Liver (tissue), 8 donors: ENCODE measurements at regions not wholly inside any gene's neighbourhood (a gene's known extent, or its start where the extent isn't known, plus 50 kb on each side); places are given as distances from the start of the nearest gene placed in this dataset.

Experiments used
- DNase-seq: peaks from one replicate; pipeline ENCODE4 v3.0.0-alpha.2; 2017; ENCODE audit warnings: low spot score
- H3K27ac ChIP-seq, 2 donors: one replicate each; pipeline ENCODE4 v1.7.0; 2013; ENCODE audit warnings: inconsistent platforms in 2 of 2, low read length in 2 of 2, control low read depth in 1 of 2, low read depth in 1 of 2, mild to moderate bottlenecking in 1 of 2
- H3K27me3 ChIP-seq, 4 donors: one replicate each; pipeline versions ENCODE4 v1.6.1 to v1.7.0; 2013; ENCODE audit warnings: low read length in 3 of 4, inconsistent platforms in 1 of 4, mild to moderate bottlenecking in 1 of 4, moderate library complexity in 1 of 4; ENCODE audit not compliant: control insufficient read depth in 4 of 4, insufficient read depth in 4 of 4
- H3K36me3 ChIP-seq, 4 donors: one replicate each; pipeline versions ENCODE4 v1.6.1 to v1.7.0; 2013; ENCODE audit warnings: low read length in 3 of 4, mild to moderate bottlenecking in 3 of 4, low read depth in 1 of 4, moderate library complexity in 1 of 4; ENCODE audit not compliant: control insufficient read depth in 4 of 4, insufficient read depth in 3 of 4
- H3K4me1 ChIP-seq, 4 donors: one replicate each; pipeline versions ENCODE4 v1.6.1 to v1.7.0; 2013; ENCODE audit warnings: low read length in 3 of 4, mild to moderate bottlenecking in 3 of 4, moderate library complexity in 1 of 4; ENCODE audit not compliant: control insufficient read depth in 4 of 4, insufficient read depth in 4 of 4
- H3K4me3 ChIP-seq, 3 donors: one replicate each; pipeline versions ENCODE4 v1.6.1 to v1.7.0; 2013; ENCODE audit warnings: low read length in 3 of 3, control low read depth in 1 of 3, low read depth in 1 of 3, mild to moderate bottlenecking in 1 of 3
- H3K9ac ChIP-seq, 2 donors: one replicate each; pipeline ENCODE4 v1.7.0; 2013; ENCODE audit warnings: low read length in 2 of 2, mild to moderate bottlenecking in 2 of 2, moderate library complexity in 2 of 2, control low read depth in 1 of 2, low read depth in 1 of 2
- H3K9me3 ChIP-seq, 4 donors: one replicate each; pipeline versions ENCODE4 v1.6.1 to v1.7.0; 2013; ENCODE audit warnings: low read length in 3 of 4; ENCODE audit not compliant: control insufficient read depth in 4 of 4
- ATF3 ChIP-seq: IDR thresholded peaks from 2 replicates; pipeline ENCODE4 v1.6.1; 2016; ENCODE audit warnings: antibody characterized with exemption
- CTCF ChIP-seq: fragments of 150-350 bp; IDR thresholded peaks from 2 replicates; pipeline ENCODE4 v1.5.1; 2017; ENCODE audit warnings: improper control_type of control experiment, low read depth, low read length; ENCODE audit not compliant: missing input control
- EGR1 ChIP-seq, 2 donors: IDR thresholded peaks; 2 replicates each; pipeline ENCODE4 v1.6.1; 2016 to 2018; ENCODE audit warnings: antibody characterized with exemption in 2 of 2, low read depth in 2 of 2
- FOXA1 ChIP-seq: IDR thresholded peaks from 2 replicates; pipeline ENCODE4 v1.6.1; 2016; ENCODE audit warnings: antibody characterized with exemption
- FOXA2 ChIP-seq: IDR thresholded peaks from 2 replicates; pipeline ENCODE4 v1.6.1; 2016; ENCODE audit warnings: antibody characterized with exemption
- GABPA ChIP-seq, 2 donors: IDR thresholded peaks in 1 of 2; conservative IDR thresholded peaks in 1 of 2; 2 replicates each; pipeline ENCODE4 v1.6.1; 2016; ENCODE audit warnings: antibody characterized with exemption in 2 of 2, mild to moderate bottlenecking in 1 of 2, moderate library complexity in 1 of 2
- HNF4A ChIP-seq, 2 donors: conservative IDR thresholded peaks; 2 replicates each; pipeline ENCODE4 v1.6.1; 2016; ENCODE audit warnings: antibody characterized with exemption in 2 of 2, mild to moderate bottlenecking in 2 of 2
- HNF4G ChIP-seq: IDR thresholded peaks from 2 replicates; pipeline ENCODE4 v1.6.1; 2016; ENCODE audit warnings: antibody characterized with exemption
- JUND ChIP-seq, 2 donors: IDR thresholded peaks; 2 replicates each; pipeline ENCODE4 v1.6.1; 2016; ENCODE audit warnings: antibody characterized with exemption in 2 of 2
- MAX ChIP-seq: IDR thresholded peaks from 2 replicates; pipeline ENCODE4 v1.6.1; 2016; ENCODE audit warnings: antibody characterized with exemption
- NR2F2 ChIP-seq: IDR thresholded peaks from 2 replicates; pipeline ENCODE4 v1.6.1; 2016; ENCODE audit warnings: antibody characterized with exemption
- RAD21 ChIP-seq, 2 donors: IDR thresholded peaks; 2 replicates each; pipeline ENCODE4 v1.6.1; 2016; ENCODE audit warnings: antibody characterized with exemption in 2 of 2, mild to moderate bottlenecking in 2 of 2
- REST ChIP-seq: IDR thresholded peaks from 2 replicates; pipeline ENCODE4 v1.6.1; 2016; ENCODE audit warnings: antibody characterized with exemption, mild to moderate bottlenecking
- RXRA ChIP-seq, 2 donors: IDR thresholded peaks; 2 replicates each; pipeline ENCODE4 v1.6.1; 2017 to 2018; ENCODE audit warnings: antibody characterized with exemption in 2 of 2, mild to moderate bottlenecking in 1 of 2
- SP1 ChIP-seq: IDR thresholded peaks from 2 replicates; pipeline ENCODE4 v1.6.1; 2018; ENCODE audit warnings: antibody characterized with exemption, mild to moderate bottlenecking
- TAF1 ChIP-seq: conservative IDR thresholded peaks from 2 replicates; pipeline ENCODE4 v1.6.1; 2016; ENCODE audit warnings: antibody characterized with exemption, mild to moderate bottlenecking
- YY1 ChIP-seq: IDR thresholded peaks from 2 replicates; pipeline ENCODE4 v1.6.1; 2016; ENCODE audit warnings: antibody characterized with exemption, mild to moderate bottlenecking
- ZBTB33 ChIP-seq: IDR thresholded peaks from 2 replicates; pipeline ENCODE4 v1.6.1; 2016; ENCODE audit warnings: antibody characterized with exemption
- WGBS: extraction: QIAGEN DNeasy Blood & Tissue Kit; methylation state at CpG from one replicate; pipeline ENCODE4 v1.1.7; 2013; 5-methylcytosine and 5-hydroxymethylcytosine counted together
- donor health status: healthy.
- donor health status: healthy.
- donor health status: healthy.
- donor health status: healthy.
- donor health status: healthy.

- Histone ChIP-seq H3K9me3 (no peaks in the 10 kb centered on the region), H3K4me1 (no peaks in the 10 kb centered on the region), H3K4me3 (no peak overlapping the region), H3K9ac (no peak overlapping the region), H3K27ac (no peak overlapping the region), H3K36me3 (no peaks in the 10 kb centered on the region), H3K27me3 (no peaks in the 10 kb centered on the region)
- no peak for DNase-seq
- WGBS: 75% methylated on average over 3 of the region's 3 CpGs
- no peak for TF ChIP-seq YY1
- no peak for TF ChIP-seq TAF1
- TF ChIP-seq FOXA1: no peak
- TF ChIP-seq FOXA2: no peak
- TF ChIP-seq JUND (IDR thresholded peaks at IDR 0.05): no peak
- TF ChIP-seq GABPA (IDR thresholded peaks at IDR 0.05 in 1 of 2, conservative IDR thresholded peaks at IDR 0.05 in 1 of 2): no peak
- TF ChIP-seq RAD21 (IDR thresholded peaks at IDR 0.05): no peak
- no peak for TF ChIP-seq CTCF
- no peak for TF ChIP-seq HNF4G
- no peak for TF ChIP-seq HNF4A (conservative IDR thresholded peaks at IDR 0.05)
- no peak for TF ChIP-seq MAX
- TF ChIP-seq RXRA (IDR thresholded peaks at IDR 0.05): no peak
- TF ChIP-seq EGR1 (IDR thresholded peaks at IDR 0.05; ENCODE audit: low read depth in 2 of 2): no peak
- TF ChIP-seq NR2F2: no peak
- TF ChIP-seq REST: no peak
- no peak for TF ChIP-seq SP1
- no peak for TF ChIP-seq ATF3
- TF ChIP-seq ZBTB33: no peak
Observed at GRCh38 chrX:25601323-25601722, 536.8 kb upstream of the MAGEB18 start.

- no peaks in the 10 kb centered on the region for H3K4me1 ChIP-seq
- whole genome bisulfite sequencing: 74% methylated on average over 4 of the region's 4 CpGs
- H3K36me3 ChIP-seq: no peaks in the 10 kb centered on the region
- no peaks in the 10 kb centered on the region for H3K9me3 ChIP-seq
- H3K9ac ChIP-seq: no peak overlapping the region
- no peak for DNase-seq
- no peak overlapping the region for H3K4me3 ChIP-seq
- no peak overlapping the region for H3K27ac ChIP-seq
- H3K27me3 ChIP-seq: no peaks in the 10 kb centered on the region
- no peak for TF ChIP-seq FOXA2
- TF ChIP-seq MAX: no peak
- TF ChIP-seq CTCF: no peak
- TF ChIP-seq REST: no peak
- no peak for TF ChIP-seq ATF3
- no peak for TF ChIP-seq RXRA (IDR thresholded peaks at IDR 0.05)
- no peak for TF ChIP-seq TAF1
Observed at GRCh38 chrX:25618248-25618647, 519.9 kb upstream of the MAGEB18 start.
